PC-9 (cell line): ENCODE measurements at regions not wholly inside any gene's neighbourhood (a gene's known extent, or its start where the extent isn't known, plus 50 kb on each side); places are given as distances from the start of the nearest gene placed in this dataset.

Experiments
- BruUV-seq: library from RNA; stranded (reverse); fragments of 400-500 nt; replicated peaks from 2 replicates; lab custom pipeline; 2021; lab: Mats Ljungman, UMichigan
- CTCF ChIA-PET: fragments of 300-600 bp; sonication (Branson Sonifier 250); formaldehyde crosslinking; loops from one replicate; lab custom pipeline; 2022; ENCODE audit warnings: antibody characterized with exemption; lab: Charles Lee
- POLR2A ChIA-PET: fragments of 300-600 bp; sonication (Branson Sonifier 250); formaldehyde crosslinking; loops from one replicate; lab custom pipeline; 2022; ENCODE audit warnings: antibody characterized with exemption; ENCODE audit not compliant: unreplicated experiment; lab: Charles Lee
- DNase-seq, 2 experiments: peaks; one replicate each; pipeline versions ENCODE4 v3.0.0 to v3.0.0-alpha.2; 2015 to 2022; ENCODE audit warnings: mixed read lengths in 1 of 2
- H2AFZ ChIP-seq: fragments of 200-600 bp; sonication (generic); 2 replicates; pipeline ENCODE4 v1.8.1; 2017; ENCODE audit warnings: antibody characterized with exemption
- H3F3A ChIP-seq: fragments of 200-600 bp; sonication (generic); 2 replicates; pipeline ENCODE4 v1.8.1; 2017; ENCODE audit warnings: antibody characterized with exemption, mild to moderate bottlenecking, low read depth; ENCODE audit not compliant: insufficient read depth
- H3K27ac ChIP-seq: fragments of 200-600 bp; sonication (generic); 2 replicates; pipeline ENCODE4 v1.6.1; 2016; ENCODE audit warnings: mixed run types
- H3K27me3 ChIP-seq: fragments of 200-600 bp; sonication (generic); 2 replicates; pipeline ENCODE4 v1.6.1; 2016; ENCODE audit warnings: low read depth, mixed run types; ENCODE audit not compliant: insufficient read depth
- H3K36me3 ChIP-seq: fragments of 200-600 bp; sonication (generic); 2 replicates; pipeline ENCODE4 v1.6.1; 2016; ENCODE audit warnings: low read depth, mixed run types
- H3K4me1 ChIP-seq: fragments of 200-600 bp; sonication (generic); replicated peaks from 2 replicates; pipeline ENCODE4 v1.6.1; 2016; ENCODE audit warnings: mixed run types; ENCODE audit not compliant: insufficient read depth
- H3K4me2 ChIP-seq: fragments of 200-600 bp; sonication (generic); 2 replicates; pipeline ENCODE4 v1.6.1; 2017; ENCODE audit warnings: mixed run types
- H3K4me3 ChIP-seq: fragments of 200-600 bp; sonication (generic); 2 replicates; pipeline ENCODE4 v1.6.1; 2016; ENCODE audit warnings: mixed run types
- H3K79me2 ChIP-seq: fragments of 200-600 bp; sonication (generic); 2 replicates; pipeline ENCODE4 v1.6.1; 2017; ENCODE audit warnings: low read depth, mixed run types
- H3K9me2 ChIP-seq: fragments of 200-600 bp; sonication (generic); 2 replicates; pipeline ENCODE4 v1.8.1; 2017; ENCODE audit warnings: mild to moderate bottlenecking; ENCODE audit not compliant: insufficient read depth
- H3K9me3 ChIP-seq: fragments of 200-600 bp; sonication (generic); 2 replicates; pipeline ENCODE4 v1.8.1; 2016; ENCODE audit warnings: low read depth; ENCODE audit not compliant: insufficient read depth
- H4K20me1 ChIP-seq: fragments of 200-600 bp; sonication (generic); 2 replicates; pipeline ENCODE4 v1.8.1; 2017; ENCODE audit not compliant: insufficient read depth
- CTCF ChIP-seq: fragments of 200-600 bp; sonication (generic); conservative IDR thresholded peaks from 2 replicates; pipeline ENCODE4 v1.6.1; 2017; ENCODE audit warnings: mixed run types, antibody characterized with exemption, mild to moderate bottlenecking, moderate library complexity
- EZH2 ChIP-seq: fragments of 200-600 bp; sonication (generic); IDR thresholded peaks from 2 replicates; pipeline ENCODE4 v1.8.0; 2017; ENCODE audit warnings: antibody characterized with exemption, low read depth
- intact Hi-C: fragments of 100-400 bp; cut with micrococcal nuclease; formaldehyde crosslinking; loops from one replicate; pipeline ENCODE4 v1.10.0; 2022; ENCODE audit not compliant: unreplicated experiment

DNA sequence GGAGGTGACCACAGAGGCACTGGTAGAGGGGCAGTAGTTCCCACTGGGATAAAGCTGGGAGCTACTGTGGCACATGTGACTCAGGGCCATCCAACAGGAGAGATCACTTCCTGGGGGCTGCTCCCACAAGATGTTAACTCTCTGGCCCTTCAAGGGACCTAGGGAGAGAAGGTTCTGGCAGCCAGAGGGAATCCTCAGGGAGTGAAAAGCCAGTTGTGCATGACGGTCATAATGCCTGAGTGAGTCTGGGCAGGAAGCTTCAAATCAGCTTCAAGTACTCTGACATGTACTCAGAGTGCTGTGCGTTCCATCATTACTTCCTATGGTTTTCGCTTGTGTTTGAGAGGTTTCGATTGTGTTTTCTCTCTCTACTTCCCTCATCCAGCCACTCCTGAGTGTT lies 388.5 kb downstream of the GABRG2 start:
- intact Hi-C loops = no loop called here
- no peaks in the 10 kb centered on the region for H3K9me3 ChIP-seq

DNA sequence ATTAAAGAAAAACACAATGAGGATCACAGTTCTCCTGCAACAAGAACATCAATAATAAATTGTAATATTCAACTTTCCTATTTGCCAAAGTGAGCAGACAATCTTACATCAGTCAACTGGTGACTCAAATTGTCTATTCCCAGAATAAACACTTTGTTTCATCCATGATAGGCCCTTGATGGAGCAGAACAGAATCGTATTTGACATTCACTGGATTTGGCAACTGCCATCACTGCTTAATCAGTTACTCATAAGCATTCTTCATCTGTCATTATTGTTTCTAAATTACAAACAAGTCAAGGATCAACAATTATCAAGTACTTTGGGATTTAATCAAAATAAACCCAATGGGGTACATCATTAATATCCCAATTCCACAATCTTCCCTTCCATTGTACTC lies 398.4 kb downstream of the GABRG2 start:
- CTCF ChIA-PET = no interaction called here
- TF ChIP-seq CTCF (no peak), EZH2 (no peak)
- H2AFZ ChIP-seq = no peak overlapping the region
- no peaks in the 10 kb centered on the region for H3K9me2 ChIP-seq
- intact Hi-C loops = no loop called here
- no peaks in the 10 kb centered on the region for H4K20me1 ChIP-seq
- DNase-seq = no peak
- no peaks in the 10 kb centered on the region for H3K36me3 ChIP-seq
- H3K27me3 ChIP-seq = no peaks in the 10 kb centered on the region
- H3K79me2 ChIP-seq = no peaks in the 10 kb centered on the region
- H3K9me3 ChIP-seq = no peaks in the 10 kb centered on the region
- no peak overlapping the region for H3K4me2 ChIP-seq
- POLR2A ChIA-PET = no interaction called here
- H3K4me1 ChIP-seq = no peaks in the 10 kb centered on the region
- BruUV-seq = no TSS peak
- H3F3A ChIP-seq = no peaks in the 10 kb centered on the region
- no peak overlapping the region for H3K27ac ChIP-seq
- H3K4me3 ChIP-seq = no peak overlapping the region

More for the DNA sequence above, 388.5 kb downstream of the GABRG2 start:
- POLR2A ChIA-PET = no interaction called here
- H4K20me1 ChIP-seq = no peaks in the 10 kb centered on the region
- no peak overlapping the region for H3K27ac ChIP-seq
- no peak overlapping the region for H3K4me3 ChIP-seq
- H2AFZ ChIP-seq = no peak overlapping the region
- no peaks in the 10 kb centered on the region for H3K27me3 ChIP-seq
- BruUV-seq = no TSS peak
- H3F3A ChIP-seq = no peaks in the 10 kb centered on the region
- no peak for TF ChIP-seq CTCF
- no peak for TF ChIP-seq EZH2
- no peak for DNase-seq
- CTCF ChIA-PET = no interaction called here
- no peaks in the 10 kb centered on the region for H3K79me2 ChIP-seq
- no peak overlapping the region for H3K4me2 ChIP-seq
- no peaks in the 10 kb centered on the region for H3K4me1 ChIP-seq
- H3K36me3 ChIP-seq = no peaks in the 10 kb centered on the region
- H3K9me2 ChIP-seq = no peaks in the 10 kb centered on the region

- TF ChIP-seq CTCF (no peak), EZH2 (no peak)
- CTCF ChIA-PET = no interaction called here
These were observed 405.6 kb downstream of the GABRG2 start for GRCh38 chr5:162473041-162473714.

More at GRCh38 chr5:162473041-162473714, 405.6 kb downstream of the GABRG2 start:
- intact Hi-C loops = no loop called here
- DNase-seq = no peak
- H3F3A ChIP-seq = no peaks in the 10 kb centered on the region
- H3K4me1 ChIP-seq = no peaks in the 10 kb centered on the region
- H3K27ac ChIP-seq = no peak overlapping the region
- POLR2A ChIA-PET = no interaction called here
- no peaks in the 10 kb centered on the region for H3K9me2 ChIP-seq
- H2AFZ ChIP-seq = no peak overlapping the region
- no peaks in the 10 kb centered on the region for H3K9me3 ChIP-seq
- no peak overlapping the region for H3K4me2 ChIP-seq
- no peak overlapping the region for H3K4me3 ChIP-seq
- H3K36me3 ChIP-seq = no peaks in the 10 kb centered on the region
- no TSS peak for BruUV-seq
- H3K79me2 ChIP-seq = no peaks in the 10 kb centered on the region
- H4K20me1 ChIP-seq = no peaks in the 10 kb centered on the region
- H3K27me3 ChIP-seq = no peaks in the 10 kb centered on the region
